GM18873 (cell line): ENCODE measurements at regions not wholly inside any gene's neighbourhood (a gene's known extent, or its start where the extent isn't known, plus 50 kb on each side); places are given as distances from the start of the nearest gene placed in this dataset.
"Not testable (repeated sequence)": the region's sequence is repeated elsewhere in the genome, so short reads cannot be mapped to it uniquely, and the experiment has no call there.

ENCODE experiments used
- ATAC-seq: cut with Tn5 transposase; IDR thresholded peaks from one replicate; pipeline ENCODE4 v1.9.1; 2021; ENCODE audit warnings: mild to moderate bottlenecking, moderate library complexity, moderate number of reproducible peaks; ENCODE audit not compliant: unreplicated experiment, low FRiP score

GRCh38 chr22:22697377-22698117 lies 53.1 kb downstream of the GGTLC2 start:
- no peak for ATAC-seq

GRCh38 chr22:22698263-22698750 lies 53.9 kb downstream of the GGTLC2 start:
- no peak for ATAC-seq

GRCh38 chr22:22700631-22701030 lies 56.2 kb downstream of the GGTLC2 start:
- ATAC-seq: no peak

GRCh38 chr22:22701557-22701956 lies 57.1 kb downstream of the GGTLC2 start:
- not testable (repeated sequence) for ATAC-seq

- no peak for ATAC-seq
These were observed 58.1 kb downstream of the GGTLC2 start for GRCh38 chr22:22702237-22703202.

- ATAC-seq: no peak
These were observed 58.8 kb downstream of the GGTLC2 start for GRCh38 chr22:22703203-22703570.

DNA sequence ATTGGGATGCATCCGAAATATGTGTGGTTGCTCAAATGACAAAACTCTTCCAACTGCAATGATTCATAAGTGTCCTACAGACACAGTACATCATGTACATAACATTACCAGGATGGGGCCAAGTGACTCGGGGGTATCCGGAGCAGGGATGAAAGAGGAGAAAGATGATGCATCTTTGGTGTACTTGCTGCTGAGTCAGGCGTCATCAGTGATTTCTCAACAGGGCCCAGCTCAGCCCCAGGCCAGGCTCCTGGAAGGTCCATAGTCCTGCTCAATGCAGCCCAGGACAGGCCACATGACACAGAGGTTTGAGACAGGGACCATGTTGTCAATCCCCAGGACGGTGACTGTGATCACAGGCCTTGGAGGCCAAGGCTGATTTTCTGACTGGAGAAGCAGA lies 59.3 kb downstream of the GGTLC2 start:
- ATAC-seq: no peak

DNA sequence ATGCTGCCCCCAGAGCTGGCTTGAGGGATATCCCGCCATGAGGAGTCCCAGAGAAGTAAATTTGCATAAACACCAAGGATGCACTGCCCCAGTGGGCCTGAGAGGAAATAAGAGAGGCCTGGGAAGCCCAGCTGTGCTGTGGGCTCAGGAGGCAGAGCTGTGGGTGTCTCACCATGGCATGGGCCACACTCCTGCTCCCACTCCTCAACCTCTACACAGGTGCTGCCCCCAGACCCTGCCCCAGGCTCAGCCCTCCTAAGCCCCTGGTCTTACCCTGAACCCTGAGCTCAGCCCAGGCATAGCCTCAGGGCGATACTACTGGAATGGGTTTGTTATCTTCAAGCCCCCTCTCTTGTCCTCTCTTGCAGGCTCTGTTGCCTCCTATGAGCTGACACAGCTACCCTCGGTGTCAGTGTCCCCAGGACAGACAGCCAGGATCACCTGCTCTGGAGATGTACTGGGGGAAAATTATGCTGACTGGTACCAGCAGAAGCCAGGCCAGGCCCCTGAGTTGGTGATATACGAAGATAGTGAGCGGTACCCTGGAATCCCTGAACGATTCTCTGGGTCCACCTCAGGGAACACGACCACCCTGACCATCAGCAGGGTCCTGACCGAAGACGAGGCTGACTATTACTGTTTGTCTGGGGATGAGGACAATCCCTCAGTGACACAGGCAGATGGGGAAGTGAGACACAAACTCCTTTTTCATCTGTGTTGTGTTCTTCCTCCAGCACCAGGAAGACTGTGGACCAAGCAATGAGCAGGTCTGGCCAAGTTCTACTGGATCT lies 59.9 kb downstream of the GGTLC2 start:
- ATAC-seq: no peak

DNA sequence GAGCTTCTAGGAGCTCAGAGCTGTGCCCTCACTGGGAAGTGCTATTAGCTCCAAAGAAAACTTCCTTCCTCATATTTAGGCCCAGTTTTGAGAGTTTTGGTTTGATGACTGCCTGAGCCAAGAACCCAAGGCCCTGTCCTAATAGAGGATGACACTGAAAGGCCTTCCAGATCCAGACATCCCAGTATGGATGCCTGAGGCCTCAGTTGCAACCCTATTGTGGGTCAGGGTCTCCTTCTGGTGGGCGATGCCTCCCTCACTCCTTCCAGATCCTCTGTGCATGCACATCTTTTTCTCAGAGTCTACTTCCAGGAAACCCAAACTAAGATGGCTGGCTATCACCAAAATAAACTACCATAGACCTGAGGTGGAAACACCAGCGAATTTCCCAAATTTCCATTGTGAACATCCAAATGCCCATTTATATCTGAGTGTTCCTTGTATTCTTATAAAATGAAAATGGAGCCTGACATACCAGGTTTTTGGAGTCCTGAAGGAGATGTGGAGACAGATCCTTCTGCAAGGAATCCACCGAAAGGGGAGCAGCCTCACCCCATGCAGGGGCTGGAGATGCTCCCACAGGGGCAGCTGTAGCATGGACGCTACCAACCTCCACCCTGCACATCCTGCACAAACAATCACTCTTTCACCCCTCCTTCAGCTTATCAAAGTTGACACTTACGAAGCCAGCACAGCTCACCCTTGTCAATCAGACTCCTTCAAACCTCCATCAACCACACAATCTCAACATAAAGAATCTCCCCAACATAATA lies 61.1 kb downstream of the GGTLC2 start:
- ATAC-seq: no peak

- ATAC-seq: no peak
These were observed 62.0 kb downstream of the GGTLC2 start for GRCh38 chr22:22706253-22706915.

- no peak for ATAC-seq
These were observed 65.5 kb downstream of the GGTLC2 start for GRCh38 chr22:22709719-22710445.

- no peak for ATAC-seq
These were observed 66.5 kb downstream of the GGTLC2 start for GRCh38 chr22:22710719-22711531.

DNA sequence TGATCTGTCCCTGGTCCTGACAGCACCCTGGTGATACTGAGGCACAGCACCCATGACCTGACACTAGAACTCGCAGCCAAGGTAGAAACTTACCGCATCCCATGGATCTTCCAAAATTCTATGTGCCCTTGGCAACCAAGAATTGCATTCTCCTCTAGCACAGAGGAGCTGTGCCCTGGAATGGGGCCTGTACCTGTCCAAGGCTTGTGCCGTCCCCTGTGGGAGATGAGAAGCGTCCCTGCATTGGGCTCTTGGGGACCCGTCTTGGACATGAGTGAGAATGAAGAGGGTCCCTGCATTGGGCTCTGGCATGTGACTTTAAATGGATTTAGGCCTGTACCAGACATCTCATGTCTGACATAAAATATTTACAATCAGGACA lies 67.1 kb downstream of the GGTLC2 start:
- no peak for ATAC-seq

DNA sequence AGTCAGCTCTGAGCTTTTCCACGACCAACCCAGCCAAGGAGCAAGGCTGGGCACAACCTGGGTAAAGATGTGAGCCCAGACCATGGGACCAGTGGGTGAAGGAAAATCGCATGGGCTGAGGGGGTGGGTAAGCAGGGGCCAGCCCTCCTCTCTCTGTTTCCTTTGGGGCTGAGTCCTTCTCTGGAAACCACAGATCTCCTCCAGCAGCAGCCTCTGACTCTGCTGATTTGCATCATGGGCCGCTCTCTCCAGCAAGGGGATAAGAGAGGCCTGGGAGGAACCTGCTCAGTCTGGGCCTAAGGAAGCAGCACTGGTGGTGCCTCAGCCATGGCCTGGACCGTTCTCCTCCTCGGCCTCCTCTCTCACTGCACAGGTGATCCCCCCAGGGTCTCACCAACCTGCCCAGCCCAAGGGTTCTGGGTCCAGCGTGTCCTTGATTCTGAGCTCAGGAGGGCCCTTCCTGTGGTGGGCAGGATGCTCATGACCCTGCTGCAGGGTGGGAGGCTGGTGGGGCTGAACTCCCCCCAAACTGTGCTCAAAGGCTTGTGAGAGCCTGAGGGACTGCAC lies 67.8 kb downstream of the GGTLC2 start:
- no peak for ATAC-seq

DNA sequence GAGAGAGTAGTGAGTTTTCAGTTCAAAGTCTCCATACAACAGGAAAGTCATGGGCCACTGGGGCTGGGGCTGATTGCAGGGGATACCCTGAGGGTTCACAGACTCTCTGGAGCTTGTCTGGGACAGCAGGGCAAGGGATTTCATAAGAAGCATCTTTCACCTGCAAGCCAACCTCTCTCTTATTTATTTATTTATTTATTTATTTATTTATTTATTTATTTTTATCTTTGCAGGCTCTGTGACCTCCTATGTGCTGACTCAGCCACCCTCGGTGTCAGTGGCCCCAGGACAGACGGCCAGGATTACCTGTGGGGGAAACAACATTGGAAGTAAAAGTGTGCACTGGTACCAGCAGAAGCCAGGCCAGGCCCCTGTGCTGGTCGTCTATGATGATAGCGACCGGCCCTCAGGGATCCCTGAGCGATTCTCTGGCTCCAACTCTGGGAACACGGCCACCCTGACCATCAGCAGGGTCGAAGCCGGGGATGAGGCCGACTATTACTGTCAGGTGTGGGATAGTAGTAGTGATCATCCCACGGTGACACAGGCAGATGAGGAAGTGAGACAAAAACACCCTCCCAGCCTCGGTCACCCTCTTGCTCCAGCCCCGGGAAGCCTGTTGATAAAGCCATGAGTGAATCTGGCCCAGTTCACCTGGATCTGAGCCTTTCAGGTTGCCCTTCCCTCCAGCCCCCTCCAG lies 68.4 kb downstream of the GGTLC2 start:
- no peak for ATAC-seq

DNA sequence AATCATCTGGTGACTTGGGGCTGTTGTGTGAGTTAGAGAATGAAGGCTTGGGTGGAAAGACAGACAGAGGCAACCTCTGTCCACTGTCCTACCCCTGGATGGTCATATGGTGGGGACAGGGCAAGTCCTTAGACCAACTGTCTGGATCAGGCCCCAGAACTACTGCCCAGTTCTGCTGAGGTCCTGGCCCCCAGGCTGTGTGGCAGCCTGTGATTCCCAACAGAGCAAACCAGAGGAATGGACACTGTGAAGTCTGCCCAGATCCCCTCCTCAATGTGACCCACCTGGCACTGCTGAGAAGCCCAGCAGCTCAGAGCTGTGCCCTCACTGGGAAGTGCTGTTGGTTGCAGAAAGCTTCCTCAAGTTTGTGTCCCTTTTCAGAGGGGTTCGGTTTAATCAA lies 69.0 kb downstream of the GGTLC2 start:
- ATAC-seq: no peak
